Left cardiac atrium (tissue), 4 donors: ENCODE measurements at regions not wholly inside any gene's neighbourhood (a gene's known extent, or its start where the extent isn't known, plus 50 kb on each side); places are given as distances from the start of the nearest gene placed in this dataset.
A peak's percentile ranks its signal among the peaks of the same experiment; 100 is the strongest.

Source experiments
- ATAC-seq, 2 donors: fragments of 200-7000 bp; cut with Tn5 transposase; one replicate each; pipeline ENCODE4 v1.9.1; 2020; ENCODE audit warnings: mild to moderate bottlenecking in 2 of 2, moderate library complexity in 2 of 2
- DNase-seq: peaks from one replicate; pipeline ENCODE4 v3.0.0-alpha.2; 2020
- intact Hi-C, 2 donors: fragments of 100-400 bp; cut with DNase I; formaldehyde crosslinking; loops; one replicate each; pipeline versions ENCODE4 v1.14.1 to v1.15.1; 2022 to 2023
- donor health status: DM: no; HTN: yes; CAD: no.
- donor health status: DM: no; HTN: yes; CAD: no; lungs with severe emphysema.
- donor health status: DM: yes; HTN: yes; CAD: no.
- donor health status: Dilated cardiomyopathy.

GRCh38 chr6:47096211-47096895 lies 54.2 kb upstream of the ADGRF1 start:
- no peak for ATAC-seq
- intact Hi-C loops, result loop anchor here in 1 of 2 donors (5.0 kb wide), 1 partner anchor 211 kb away; the partner anchor contains the start of gene TNFRSF21

GRCh38 chr6:47094241-47094925 lies 52.3 kb upstream of the ADGRF1 start:
- DNase-seq (no peak), ATAC-seq (no peak)
- intact Hi-C loops, result no loop called here

More at GRCh38 chr6:47096211-47096895, 54.2 kb upstream of the ADGRF1 start:
- no peak for DNase-seq

DNA sequence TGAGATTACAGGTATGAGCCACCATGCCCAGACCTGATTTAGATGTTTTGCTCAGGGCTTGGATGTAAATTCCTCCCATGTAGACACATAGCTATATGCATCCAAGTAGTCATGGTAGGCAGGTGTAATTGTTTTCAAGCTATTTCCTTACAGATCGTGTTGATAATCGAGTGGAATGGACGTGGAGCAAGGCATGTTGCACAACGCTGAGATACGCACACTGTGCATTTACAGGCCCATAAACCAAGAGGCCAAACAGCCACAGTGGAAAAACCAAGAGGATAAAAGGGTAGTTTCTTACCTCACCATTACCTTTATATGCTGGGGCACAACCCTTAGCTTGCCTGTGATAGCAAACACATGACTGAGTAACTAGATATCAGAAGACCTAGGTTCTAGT lies 51.0 kb upstream of the ADGRF1 start:
- ATAC-seq (no peak), DNase-seq (no peak)
- intact Hi-C loops, result no loop called here

DNA sequence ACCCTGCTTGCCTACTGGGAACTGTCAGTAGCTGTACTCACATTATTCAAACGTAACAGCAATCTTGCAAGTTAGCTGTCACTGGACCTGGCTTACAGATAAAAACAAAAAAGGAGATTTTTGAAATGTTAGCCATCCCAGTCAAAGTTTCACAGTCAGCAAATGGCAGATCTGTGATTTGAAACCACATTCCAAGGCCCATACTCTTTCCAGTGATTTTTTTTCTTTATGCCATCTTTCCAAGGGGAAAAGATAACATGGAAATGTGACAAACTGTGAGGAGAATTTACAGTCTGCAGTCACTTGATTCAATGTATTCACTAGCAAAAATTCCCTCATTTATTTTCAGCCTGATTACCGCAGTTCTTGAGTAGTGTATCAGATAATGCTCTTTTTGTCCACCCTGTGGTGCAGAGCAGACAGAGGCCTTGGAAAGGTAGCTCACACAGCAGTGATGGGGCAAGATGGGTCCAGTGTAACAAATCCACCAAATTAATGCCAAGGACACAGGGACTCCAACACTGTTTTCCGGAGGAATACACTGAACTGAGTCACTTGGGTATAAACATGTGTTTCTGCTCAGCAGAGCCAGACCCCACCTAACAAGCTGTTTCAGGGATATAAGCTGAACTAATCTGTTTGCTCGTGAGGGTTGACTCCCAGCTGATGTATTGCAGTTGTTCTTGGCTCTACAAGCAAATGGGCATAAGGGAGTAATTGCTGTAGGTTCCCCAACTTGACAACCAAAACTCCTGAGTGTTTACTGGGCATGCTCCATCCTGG lies 49.9 kb upstream of the ADGRF1 start:
- intact Hi-C loops, result no loop called here
- DNase-seq, result no peak
- peak in 1 of 2 donors; percentile 17 for ATAC-seq
